ENCODE measurements at regions not wholly inside any gene's neighbourhood (a gene's known extent, or its start where the extent isn't known, plus 50 kb on each side); places are given as distances from the start of the nearest gene placed in this dataset.

DNA sequence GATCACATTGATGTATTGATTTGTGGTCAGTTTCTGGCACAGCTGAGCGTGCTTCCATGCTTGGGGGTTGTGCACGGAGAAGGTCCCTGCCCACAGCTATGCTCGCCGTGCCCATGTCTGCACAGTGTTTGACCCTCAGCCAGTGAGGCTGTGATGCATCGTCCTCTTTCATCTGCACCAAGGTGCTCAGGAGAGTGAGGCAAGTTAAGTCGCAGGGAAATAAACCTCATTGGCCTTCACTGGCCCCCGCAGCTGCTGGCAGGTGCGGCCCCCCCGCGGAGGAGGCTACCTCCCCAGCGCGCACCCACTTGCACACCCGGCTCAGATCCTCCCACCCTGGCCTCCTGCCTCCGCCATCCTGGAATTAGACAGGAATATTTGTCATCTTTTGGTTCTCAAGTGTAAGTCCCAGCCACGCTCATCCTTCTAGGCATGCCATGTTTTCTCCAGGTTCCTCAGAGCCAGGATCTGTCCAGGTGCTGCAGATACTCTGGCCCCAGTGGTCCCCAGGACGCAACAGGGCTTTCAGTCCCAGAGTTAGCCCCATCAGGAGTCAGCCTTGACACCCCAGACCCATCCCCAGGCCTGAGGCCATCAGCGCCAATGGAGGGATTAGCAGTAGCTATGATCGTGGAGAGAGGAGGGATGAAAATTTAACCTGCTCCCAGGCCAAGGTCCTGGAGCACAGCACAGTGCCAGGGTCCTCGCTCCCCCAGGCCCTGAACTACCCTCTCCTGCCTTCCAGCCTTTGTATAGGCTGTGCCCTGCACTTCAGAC, 93.7 kb downstream of the OAT start:
- TF ChIP-seq, protein P1, sequence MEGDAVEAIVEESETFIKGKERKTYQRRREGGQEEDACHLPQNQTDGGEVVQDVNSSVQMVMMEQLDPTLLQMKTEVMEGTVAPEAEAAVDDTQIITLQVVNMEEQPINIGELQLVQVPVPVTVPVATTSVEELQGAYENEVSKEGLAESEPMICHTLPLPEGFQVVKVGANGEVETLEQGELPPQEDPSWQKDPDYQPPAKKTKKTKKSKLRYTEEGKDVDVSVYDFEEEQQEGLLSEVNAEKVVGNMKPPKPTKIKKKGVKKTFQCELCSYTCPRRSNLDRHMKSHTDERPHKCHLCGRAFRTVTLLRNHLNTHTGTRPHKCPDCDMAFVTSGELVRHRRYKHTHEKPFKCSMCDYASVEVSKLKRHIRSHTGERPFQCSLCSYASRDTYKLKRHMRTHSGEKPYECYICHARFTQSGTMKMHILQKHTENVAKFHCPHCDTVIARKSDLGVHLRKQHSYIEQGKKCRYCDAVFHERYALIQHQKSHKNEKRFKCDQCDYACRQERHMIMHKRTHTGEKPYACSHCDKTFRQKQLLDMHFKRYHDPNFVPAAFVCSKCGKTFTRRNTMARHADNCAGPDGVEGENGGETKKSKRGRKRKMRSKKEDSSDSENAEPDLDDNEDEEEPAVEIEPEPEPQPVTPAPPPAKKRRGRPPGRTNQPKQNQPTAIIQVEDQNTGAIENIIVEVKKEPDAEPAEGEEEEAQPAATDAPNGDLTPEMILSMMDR (IDR thresholded peaks at IDR 0.05; ENCODE audit: insufficient read depth, low read depth, low read length, missing control alignments): no peak
- H3K4me3 ChIP-seq (ENCODE audit: low read depth, low read length): no peak overlapping the region
- no peak for DNase-seq (ENCODE audit: low read depth)

GRCh38 chr10:124324451-124324850, 94.3 kb downstream of the OAT start:
- H3K4me3 ChIP-seq (ENCODE audit: low read depth, low read length): no peak overlapping the region
- TF ChIP-seq, protein P1 (IDR thresholded peaks at IDR 0.05; ENCODE audit: insufficient read depth, low read depth, low read length, missing control alignments): no peak
- DNase-seq (ENCODE audit: low read depth): no peak

DNA sequence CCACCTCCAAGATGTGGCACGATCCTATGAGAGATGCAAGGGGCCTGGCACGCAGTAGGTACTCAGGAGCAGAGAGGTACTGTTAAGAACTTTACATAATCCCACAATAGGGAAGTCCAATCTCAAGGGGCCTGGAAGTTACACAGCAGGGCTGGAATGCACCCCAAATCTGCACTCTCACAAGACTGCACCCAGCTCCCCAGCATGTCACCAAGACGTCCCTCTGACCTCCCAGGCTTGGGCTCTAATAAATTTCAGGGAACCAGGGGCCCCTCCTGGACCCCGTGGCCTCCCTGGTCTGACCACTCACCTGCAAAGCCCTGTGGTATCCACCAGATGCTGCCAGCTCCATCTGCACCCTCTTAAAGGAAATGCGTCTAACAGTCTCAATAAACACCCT, 94.9 kb downstream of the OAT start:
- TF ChIP-seq, protein P1 (IDR thresholded peaks at IDR 0.05; ENCODE audit: insufficient read depth, low read depth, low read length, missing control alignments): no peak
- no peak for DNase-seq (ENCODE audit: low read depth)
- H3K4me3 ChIP-seq (ENCODE audit: low read depth, low read length): no peak overlapping the region

GRCh38 chr10:124323111-124323725, 95.5 kb downstream of the OAT start:
- TF ChIP-seq, protein P1 (IDR thresholded peaks at IDR 0.05; ENCODE audit: insufficient read depth, low read depth, low read length, missing control alignments): no peak
- no peak overlapping the region for H3K4me3 ChIP-seq (ENCODE audit: low read depth, low read length)
- DNase-seq (ENCODE audit: low read depth): no peak

DNA sequence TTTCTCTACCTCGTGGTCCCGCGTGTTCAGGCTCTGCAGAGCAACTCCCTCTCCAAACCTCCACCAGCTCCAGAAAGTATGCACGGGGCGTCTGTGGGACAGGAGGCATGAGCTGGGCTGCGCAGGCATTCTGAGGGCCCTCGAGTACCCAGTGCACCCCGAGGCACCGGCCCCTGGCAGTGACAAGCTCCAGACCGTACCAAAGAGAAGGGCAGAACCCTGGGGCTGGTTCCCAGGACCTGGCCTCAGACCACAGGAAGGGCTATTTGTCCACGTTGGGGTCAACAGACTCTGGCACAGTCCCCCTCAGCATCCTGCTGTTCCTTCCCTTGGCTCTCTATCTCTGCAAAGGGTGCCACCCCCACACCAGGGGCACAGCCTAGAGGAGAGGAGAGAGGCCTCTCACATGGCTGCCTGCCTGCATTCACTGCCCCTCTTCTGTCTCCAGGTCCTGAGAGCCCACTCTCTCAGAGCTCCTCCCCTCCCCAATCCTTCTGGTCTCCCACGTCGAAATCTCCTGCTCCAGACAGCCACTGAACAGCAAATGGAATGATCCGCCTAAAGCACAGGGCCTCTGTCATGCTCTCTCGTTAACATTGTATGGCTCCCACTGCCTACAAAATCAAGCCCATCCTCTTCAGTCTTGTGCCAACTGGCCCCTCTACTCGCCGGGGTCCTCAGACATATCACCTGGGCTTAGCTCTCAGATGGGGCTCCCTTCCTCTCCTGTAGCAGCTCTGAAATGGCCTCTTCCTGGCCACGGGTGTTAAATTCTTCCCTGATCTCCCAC, 96.3 kb downstream of the OAT start:
- DNase-seq (ENCODE audit: low read depth): no peak
- TF ChIP-seq, protein P1 (IDR thresholded peaks at IDR 0.05; ENCODE audit: insufficient read depth, low read depth, low read length, missing control alignments): no peak
- no peak overlapping the region for H3K4me3 ChIP-seq (ENCODE audit: low read depth, low read length)

DNA sequence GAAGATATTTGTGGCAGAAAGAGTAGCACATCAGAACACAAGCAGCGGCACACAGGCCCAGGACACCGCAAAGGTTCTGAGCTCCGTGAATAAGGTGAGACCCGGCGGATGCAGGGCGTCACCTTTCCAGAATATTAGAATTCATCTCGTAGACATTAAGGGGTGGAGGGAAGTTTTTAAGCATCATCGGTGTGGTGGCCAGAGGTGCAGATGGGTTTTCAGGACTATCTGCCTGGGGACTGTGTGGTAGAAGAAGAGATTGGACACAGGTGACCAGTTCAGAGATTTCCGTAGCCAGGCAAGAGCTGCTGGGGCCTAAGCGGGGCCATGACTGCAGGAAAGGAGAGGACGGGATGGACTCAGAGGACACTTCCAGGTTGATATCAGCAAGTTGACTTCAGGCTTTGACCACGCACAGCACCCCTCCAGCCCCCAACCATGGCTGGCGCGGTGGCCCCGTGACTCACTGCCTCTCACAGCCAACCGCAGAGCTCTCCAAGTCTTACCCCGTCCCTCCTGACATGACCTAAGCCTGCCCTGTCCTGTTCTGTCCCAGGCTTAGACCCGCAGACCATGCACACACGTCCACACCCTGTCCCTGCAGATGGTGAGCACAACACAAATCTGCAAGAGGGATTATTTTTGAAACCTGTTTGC, 97.2 kb downstream of the OAT start:
- no peak for DNase-seq (ENCODE audit: low read depth)
- TF ChIP-seq, protein P1 (IDR thresholded peaks at IDR 0.05; ENCODE audit: insufficient read depth, low read depth, low read length, missing control alignments): no peak
- no peak overlapping the region for H3K4me3 ChIP-seq (ENCODE audit: low read depth, low read length)

All from GM12865 (cell line).